GM12873 (cell line): ENCODE measurements at regions not wholly inside any gene's neighbourhood (a gene's known extent, or its start where the extent isn't known, plus 50 kb on each side); places are given as distances from the start of the nearest gene placed in this dataset.

Experiments
- TF ChIP-seq, protein P1 (sequence below): IDR thresholded peaks from 2 replicates; pipeline ENCODE4 v1.5.1; 2012; ENCODE audit warnings: low read depth, mild to moderate bottlenecking, moderate library complexity, low read length, control low read depth; ENCODE audit not compliant: insufficient read depth; ENCODE audit errors: missing control alignments

DNA sequence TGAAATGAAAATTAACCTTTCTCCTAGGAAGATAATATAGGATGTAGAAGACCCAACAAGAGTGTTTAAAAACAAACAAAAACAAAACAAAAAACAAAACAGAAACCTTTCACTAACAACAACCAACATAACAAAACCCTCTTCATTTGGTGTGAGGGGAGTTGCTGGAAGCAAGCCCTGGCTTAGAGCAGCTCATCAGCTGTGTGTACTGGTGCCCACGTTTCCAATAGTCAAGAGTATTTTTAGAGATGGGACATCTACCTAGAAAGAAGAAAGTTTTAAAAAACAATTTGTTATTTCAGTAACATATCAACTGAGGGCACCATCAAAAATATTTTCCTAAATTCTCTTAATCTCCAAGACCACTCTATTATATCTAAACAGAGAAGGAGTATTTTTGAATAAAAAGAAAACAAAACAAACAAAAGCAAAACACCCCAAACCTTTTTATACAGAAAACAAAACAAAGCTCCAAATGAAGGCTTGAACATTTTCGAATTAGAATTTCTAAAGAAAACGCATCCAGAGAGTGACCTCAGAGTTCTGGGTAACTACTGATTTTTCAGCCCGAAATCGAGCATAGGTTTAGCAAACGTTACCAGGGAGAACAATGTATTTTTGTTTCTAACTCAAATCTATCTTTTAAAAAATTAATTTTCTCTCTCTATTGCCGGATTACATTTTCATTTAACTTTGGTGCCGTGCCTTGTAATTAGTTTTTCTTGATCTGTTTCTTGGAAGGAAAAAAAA lies 134.6 kb downstream of the INSIG2 start:
- TF ChIP-seq, protein P1, sequence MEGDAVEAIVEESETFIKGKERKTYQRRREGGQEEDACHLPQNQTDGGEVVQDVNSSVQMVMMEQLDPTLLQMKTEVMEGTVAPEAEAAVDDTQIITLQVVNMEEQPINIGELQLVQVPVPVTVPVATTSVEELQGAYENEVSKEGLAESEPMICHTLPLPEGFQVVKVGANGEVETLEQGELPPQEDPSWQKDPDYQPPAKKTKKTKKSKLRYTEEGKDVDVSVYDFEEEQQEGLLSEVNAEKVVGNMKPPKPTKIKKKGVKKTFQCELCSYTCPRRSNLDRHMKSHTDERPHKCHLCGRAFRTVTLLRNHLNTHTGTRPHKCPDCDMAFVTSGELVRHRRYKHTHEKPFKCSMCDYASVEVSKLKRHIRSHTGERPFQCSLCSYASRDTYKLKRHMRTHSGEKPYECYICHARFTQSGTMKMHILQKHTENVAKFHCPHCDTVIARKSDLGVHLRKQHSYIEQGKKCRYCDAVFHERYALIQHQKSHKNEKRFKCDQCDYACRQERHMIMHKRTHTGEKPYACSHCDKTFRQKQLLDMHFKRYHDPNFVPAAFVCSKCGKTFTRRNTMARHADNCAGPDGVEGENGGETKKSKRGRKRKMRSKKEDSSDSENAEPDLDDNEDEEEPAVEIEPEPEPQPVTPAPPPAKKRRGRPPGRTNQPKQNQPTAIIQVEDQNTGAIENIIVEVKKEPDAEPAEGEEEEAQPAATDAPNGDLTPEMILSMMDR, result no peak

DNA sequence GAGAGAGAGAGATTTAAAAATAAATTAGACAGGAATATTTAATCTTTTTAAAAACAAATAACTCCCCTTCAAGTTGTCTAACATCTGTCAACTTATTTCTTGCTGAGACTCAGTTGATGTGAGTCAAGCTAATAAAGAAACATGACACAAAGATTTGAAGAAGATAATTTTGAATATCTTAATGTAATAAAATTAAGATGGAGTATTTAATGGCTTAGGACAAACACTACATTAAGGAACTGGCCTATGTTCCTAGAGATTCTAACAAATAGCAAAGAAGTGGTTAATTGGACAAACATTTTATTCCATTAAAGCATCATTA lies 134.0 kb downstream of the INSIG2 start:
- TF ChIP-seq, protein P1, result no peak

DNA sequence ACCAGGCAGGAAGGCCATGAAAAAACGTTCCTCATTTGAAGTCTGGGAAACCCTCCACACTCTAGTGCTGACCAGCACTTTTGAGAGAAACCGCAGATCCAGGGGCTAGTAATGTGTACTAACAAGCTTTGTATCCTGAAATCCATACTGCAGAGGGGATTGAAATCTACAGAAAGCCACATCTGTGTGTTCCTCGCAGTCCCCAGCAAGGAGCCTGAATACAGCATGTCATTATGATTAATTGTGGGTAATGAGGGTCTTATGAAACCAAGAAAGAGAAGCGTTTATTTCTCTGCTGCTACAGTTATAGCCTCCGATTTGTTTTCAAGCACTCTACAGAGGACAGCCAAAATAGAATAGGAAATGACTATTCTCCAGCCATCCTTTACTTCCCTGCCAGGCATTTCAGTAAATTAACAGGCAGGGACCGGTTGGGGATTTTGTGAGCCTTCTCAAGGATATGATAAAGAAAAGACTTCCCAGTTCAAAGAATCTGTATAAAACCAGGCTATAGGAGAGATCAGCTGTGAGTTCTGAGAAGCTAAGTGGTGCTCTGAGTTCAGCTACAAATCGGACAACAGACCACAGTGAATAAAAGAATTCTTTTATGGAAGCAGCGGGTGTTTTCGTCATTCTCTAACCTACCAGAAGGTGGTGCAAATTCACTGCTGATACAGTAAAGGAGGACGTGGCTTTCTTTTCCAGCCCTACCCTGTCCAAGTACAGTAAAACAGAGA lies 133.4 kb downstream of the INSIG2 start:
- TF ChIP-seq, protein P1, result peak; percentile 72

DNA sequence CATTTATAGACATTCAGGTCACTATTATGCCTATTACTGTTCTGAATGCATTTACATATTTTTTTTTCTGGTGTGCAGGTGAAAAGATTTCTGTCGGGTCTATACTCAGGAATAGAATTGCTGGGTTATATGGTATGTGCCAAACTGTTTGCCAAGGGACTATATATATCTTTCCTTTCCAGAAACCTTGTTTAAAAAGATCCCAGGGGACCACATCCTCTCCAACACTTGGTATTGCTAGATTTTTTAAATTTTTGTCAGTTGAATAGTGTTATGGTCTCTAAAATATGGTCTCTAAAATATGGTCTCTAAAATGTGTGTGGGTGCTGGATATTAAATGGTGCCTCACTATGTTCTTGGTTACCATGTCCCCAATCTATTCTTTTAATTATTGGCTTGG lies 131.3 kb downstream of the INSIG2 start:
- TF ChIP-seq, protein P1, result no peak

DNA sequence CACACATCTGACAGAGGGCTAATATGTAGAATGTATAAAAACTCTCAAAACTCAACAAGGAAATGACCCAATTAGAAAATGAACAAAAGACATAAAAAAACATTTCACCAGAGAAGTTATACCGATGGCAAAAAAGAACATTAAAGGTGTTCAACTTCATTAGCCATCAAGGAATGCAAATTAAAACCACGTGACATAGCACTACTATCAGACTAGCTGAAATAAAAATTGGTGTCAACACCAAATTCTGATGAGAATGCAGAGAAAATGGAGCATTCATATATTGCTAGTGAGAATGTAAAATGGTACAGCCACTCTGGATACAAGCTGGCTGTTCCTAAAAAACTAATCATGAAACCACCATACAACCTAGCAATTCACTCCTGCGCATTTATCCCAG lies 128.0 kb downstream of the INSIG2 start:
- TF ChIP-seq, protein P1, result no peak

DNA sequence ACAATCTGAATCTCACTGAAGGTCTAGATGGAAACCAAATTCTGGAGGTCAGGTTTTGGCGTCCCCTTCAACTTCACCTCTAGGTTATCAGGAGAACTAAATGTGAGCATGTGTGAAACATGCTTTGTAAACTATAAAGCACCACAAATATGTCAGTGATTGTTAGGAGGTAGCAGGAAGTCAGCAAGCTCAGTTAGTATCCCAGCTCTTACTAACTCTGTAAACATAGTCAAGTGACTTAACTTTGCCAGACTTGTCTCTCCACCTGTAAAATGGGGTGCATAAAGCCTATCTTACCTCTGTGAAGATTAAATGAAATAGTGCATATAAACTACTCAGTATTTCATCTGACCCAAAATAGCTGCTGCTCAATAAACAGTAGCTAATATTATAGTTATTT lies 121.5 kb downstream of the INSIG2 start:
- TF ChIP-seq, protein P1, result no peak

DNA sequence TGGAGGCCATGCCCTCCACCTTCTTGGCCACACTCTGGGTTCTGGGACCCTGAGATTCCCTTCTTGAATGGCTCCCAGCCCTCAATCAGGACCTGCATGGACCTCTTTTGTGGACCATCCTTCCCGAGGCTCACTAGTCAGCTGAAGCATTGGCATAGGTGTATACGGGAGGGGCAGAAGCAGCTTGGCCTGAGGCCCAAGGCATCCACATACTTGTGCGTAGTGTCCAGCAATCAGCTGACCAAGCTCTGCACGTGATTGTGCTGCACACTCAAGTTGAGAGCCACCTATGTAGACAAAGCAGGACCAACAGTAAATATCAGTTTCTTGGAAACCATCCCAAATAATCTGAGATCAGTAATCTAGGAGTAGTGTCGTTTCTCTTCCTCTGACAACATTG lies 119.6 kb downstream of the INSIG2 start:
- TF ChIP-seq, protein P1, result no peak
